ENCODE measurements at regions not wholly inside any gene's neighbourhood (a gene's known extent, or its start where the extent isn't known, plus 50 kb on each side); places are given as distances from the start of the nearest gene placed in this dataset.

- DNase-seq (ENCODE audit: low spot score): no peak
- Histone ChIP-seq H3K4me3 (ENCODE audit: severe bottlenecking) (no peak overlapping the region), H3K9me3 (ENCODE audit: severe bottlenecking) (no peaks in the 10 kb centered on the region), H3K27me3 (ENCODE audit: insufficient read depth, poor library complexity, severe bottlenecking) (peaks cover 5% of the 10 kb centered on the region), H3K27ac (ENCODE audit: poor library complexity, severe bottlenecking) (no peak overlapping the region), H3K36me3 (ENCODE audit: low read depth) (no peaks in the 10 kb centered on the region), H3K4me1 (ENCODE audit: insufficient read depth, poor library complexity, severe bottlenecking) (no peaks in the 10 kb centered on the region)
- TF ChIP-seq CTCF (IDR thresholded peaks at IDR 0.05; ENCODE audit: poor library complexity, severe bottlenecking): no peak
- no peak for ATAC-seq (ENCODE audit: low read depth)
Measured at GRCh38 chr14:49485290-49485689, 100.9 kb downstream of the RPS29 start.

- TF ChIP-seq CTCF (IDR thresholded peaks at IDR 0.05; ENCODE audit: poor library complexity, severe bottlenecking): no peak
- Histone ChIP-seq H3K4me1 (ENCODE audit: insufficient read depth, poor library complexity, severe bottlenecking) (no peaks in the 10 kb centered on the region), H3K36me3 (ENCODE audit: low read depth) (no peaks in the 10 kb centered on the region), H3K27ac (ENCODE audit: poor library complexity, severe bottlenecking) (no peak overlapping the region), H3K9me3 (ENCODE audit: severe bottlenecking) (no peaks in the 10 kb centered on the region), H3K4me3 (ENCODE audit: severe bottlenecking) (no peak overlapping the region), H3K27me3 (ENCODE audit: insufficient read depth, poor library complexity, severe bottlenecking) (peaks cover 5% of the 10 kb centered on the region)
- ATAC-seq (ENCODE audit: low read depth) (no peak), DNase-seq (ENCODE audit: low spot score) (no peak)
Measured at GRCh38 chr14:49484180-49484579, 102.0 kb downstream of the RPS29 start.

- no peaks in the 10 kb centered on the region for H3K4me1 ChIP-seq (ENCODE audit: insufficient read depth, poor library complexity, severe bottlenecking)
- H3K4me3 ChIP-seq (ENCODE audit: severe bottlenecking): no peak overlapping the region
- H3K36me3 ChIP-seq (ENCODE audit: low read depth): no peaks in the 10 kb centered on the region
- no peaks in the 10 kb centered on the region for H3K9me3 ChIP-seq (ENCODE audit: severe bottlenecking)
- no peak for TF ChIP-seq CTCF (IDR thresholded peaks at IDR 0.05; ENCODE audit: poor library complexity, severe bottlenecking)
- ATAC-seq (ENCODE audit: low read depth) (no peak), DNase-seq (ENCODE audit: low spot score) (no peak)
- H3K27ac ChIP-seq (ENCODE audit: poor library complexity, severe bottlenecking): no peak overlapping the region
- H3K27me3 ChIP-seq (ENCODE audit: insufficient read depth, poor library complexity, severe bottlenecking): peaks cover 5% of the 10 kb centered on the region
Measured at GRCh38 chr14:49483268-49483667, 102.9 kb downstream of the RPS29 start.

- Histone ChIP-seq H3K4me3 (ENCODE audit: severe bottlenecking) (no peak overlapping the region), H3K36me3 (ENCODE audit: low read depth) (no peaks in the 10 kb centered on the region), H3K4me1 (ENCODE audit: insufficient read depth, poor library complexity, severe bottlenecking) (no peaks in the 10 kb centered on the region), H3K27ac (ENCODE audit: poor library complexity, severe bottlenecking) (no peak overlapping the region), H3K27me3 (ENCODE audit: insufficient read depth, poor library complexity, severe bottlenecking) (no peaks in the 10 kb centered on the region), H3K9me3 (ENCODE audit: severe bottlenecking) (no peaks in the 10 kb centered on the region)
- no peak for DNase-seq (ENCODE audit: low spot score)
- no peak for TF ChIP-seq CTCF (IDR thresholded peaks at IDR 0.05; ENCODE audit: poor library complexity, severe bottlenecking)
- ATAC-seq (ENCODE audit: low read depth): no peak
Measured at GRCh38 chr14:49480979-49481498, 105.1 kb downstream of the RPS29 start.

- H3K9me3 ChIP-seq (ENCODE audit: severe bottlenecking): no peaks in the 10 kb centered on the region
- ATAC-seq (ENCODE audit: low read depth) (no peak), DNase-seq (ENCODE audit: low spot score) (no peak)
- no peak overlapping the region for H3K4me3 ChIP-seq (ENCODE audit: severe bottlenecking)
- H3K27me3 ChIP-seq (ENCODE audit: insufficient read depth, poor library complexity, severe bottlenecking): no peaks in the 10 kb centered on the region
- no peaks in the 10 kb centered on the region for H3K4me1 ChIP-seq (ENCODE audit: insufficient read depth, poor library complexity, severe bottlenecking)
- no peak overlapping the region for H3K27ac ChIP-seq (ENCODE audit: poor library complexity, severe bottlenecking)
- TF ChIP-seq CTCF (IDR thresholded peaks at IDR 0.05; ENCODE audit: poor library complexity, severe bottlenecking): no peak
- no peaks in the 10 kb centered on the region for H3K36me3 ChIP-seq (ENCODE audit: low read depth)
Measured at GRCh38 chr14:49480053-49480760, 106.0 kb downstream of the RPS29 start.

Data from RWPE2 (cell line).